GM21528 (cell line): ENCODE measurements at regions not wholly inside any gene's neighbourhood (a gene's known extent, or its start where the extent isn't known, plus 50 kb on each side); places are given as distances from the start of the nearest gene placed in this dataset.
"Not testable (repeated sequence)": the region's sequence is repeated elsewhere in the genome, so short reads cannot be mapped to it uniquely, and the experiment has no call there.

Source experiments
- ATAC-seq: cut with Tn5 transposase; IDR thresholded peaks from one replicate; pipeline ENCODE4 v1.9.1; 2021; ENCODE audit warnings: mild to moderate bottlenecking, moderate library complexity; ENCODE audit not compliant: unreplicated experiment, low FRiP score

DNA sequence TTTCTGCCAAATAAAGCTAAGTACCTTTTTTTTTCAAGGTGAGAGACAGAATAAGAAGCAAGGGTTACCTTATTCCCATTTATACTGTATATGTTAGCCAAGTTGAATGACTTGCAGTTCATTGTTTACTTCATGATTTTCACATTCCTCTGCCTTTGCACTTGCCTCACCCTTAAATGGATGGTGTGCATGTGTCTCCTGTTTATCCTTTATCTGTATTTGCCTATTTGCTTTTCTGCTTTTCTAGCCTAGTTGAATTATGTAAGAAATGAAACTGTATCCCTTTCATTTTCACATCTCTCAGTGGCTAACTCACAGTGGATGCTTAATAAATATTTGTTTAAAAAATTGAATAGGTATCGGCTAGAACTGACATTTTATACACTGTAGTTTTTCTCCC lies 200.8 kb upstream of the ST8SIA4 start:
- no peak for ATAC-seq

- no peak for ATAC-seq
Observed at GRCh38 chr5:101102506-101102905, 199.4 kb upstream of the ST8SIA4 start.

- no peak for ATAC-seq
Observed at GRCh38 chr5:101091902-101092301, 188.8 kb upstream of the ST8SIA4 start.

GRCh38 chr5:101084353-101084752 lies 181.3 kb upstream of the ST8SIA4 start:
- no peak for ATAC-seq

DNA sequence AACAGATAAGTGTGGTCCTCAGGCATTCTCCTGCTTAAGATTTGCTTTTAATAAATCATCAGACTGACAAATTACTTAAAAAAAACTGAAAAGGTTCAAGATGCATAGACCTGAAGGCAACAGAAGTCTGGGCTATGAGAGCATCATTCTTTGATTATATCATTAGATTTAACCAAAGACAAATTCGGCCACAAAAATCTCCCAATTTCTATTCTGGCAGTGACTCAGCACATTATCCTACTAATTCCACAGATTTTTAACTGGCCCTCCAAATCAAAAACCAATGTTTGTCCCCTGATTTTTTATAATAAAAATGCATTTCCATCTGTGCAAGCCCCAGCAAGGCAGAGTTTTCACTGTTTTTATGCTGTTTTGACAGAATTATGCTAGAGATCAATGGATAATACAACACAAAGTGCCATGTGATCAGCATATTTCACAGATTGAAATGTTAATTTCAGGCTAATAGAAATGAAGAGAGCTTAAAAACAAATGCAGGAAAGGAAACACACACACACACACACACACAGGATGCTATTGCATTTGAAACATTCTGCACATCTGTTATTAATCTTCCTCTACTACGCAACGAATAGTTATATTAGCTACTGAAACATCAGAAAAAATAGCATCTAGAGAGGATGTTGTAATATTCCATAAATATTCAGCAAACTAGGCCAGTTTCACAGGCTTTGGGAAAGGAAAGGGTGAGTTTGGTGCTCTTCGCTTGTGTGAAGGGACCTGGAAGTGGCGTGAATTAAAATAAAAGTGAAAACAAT lies 177.6 kb upstream of the ST8SIA4 start:
- no peak for ATAC-seq

GRCh38 chr5:101068298-101068697 lies 165.2 kb upstream of the ST8SIA4 start:
- ATAC-seq = no peak

- ATAC-seq = no peak
Observed at GRCh38 chr5:101067429-101067828, 164.3 kb upstream of the ST8SIA4 start.

DNA sequence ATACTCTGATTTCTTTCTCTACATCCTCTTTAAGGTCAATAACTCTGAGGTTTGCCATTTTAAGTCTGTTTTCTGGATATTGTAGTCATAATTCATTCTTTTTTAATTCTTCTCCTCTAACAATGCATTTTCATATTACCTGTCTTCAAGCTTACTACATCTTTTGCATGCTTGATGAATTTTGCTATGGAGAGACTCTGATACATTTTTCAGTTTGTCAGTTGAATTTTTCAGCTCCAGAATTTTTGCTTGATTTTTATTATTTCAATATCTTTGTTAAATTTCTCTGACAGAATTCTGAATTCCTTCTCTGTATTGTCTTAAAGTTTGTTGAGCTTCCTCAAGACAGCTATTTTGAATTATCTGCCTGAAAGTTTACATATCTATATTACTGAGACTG lies 159.8 kb upstream of the ST8SIA4 start:
- ATAC-seq = no peak

DNA sequence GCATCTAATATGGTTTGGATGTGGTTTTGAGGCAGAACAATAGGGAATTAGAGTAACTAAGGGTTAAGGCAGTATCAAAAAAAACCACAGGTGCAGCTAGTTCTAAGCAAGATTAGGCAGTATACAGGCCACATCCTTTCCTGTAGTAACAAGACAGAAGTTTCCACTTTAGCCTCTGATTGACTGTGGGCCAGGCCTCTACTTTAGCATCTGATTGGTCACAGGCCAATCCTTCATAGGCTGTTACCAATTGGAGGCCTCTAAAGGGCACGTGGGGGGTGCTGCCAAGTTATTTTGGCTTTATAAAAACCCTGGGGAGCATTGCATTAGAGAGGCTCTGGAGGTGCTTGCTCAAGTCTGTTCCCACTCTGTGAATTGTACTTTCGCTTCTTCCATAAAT lies 144.1 kb upstream of the ST8SIA4 start:
- ATAC-seq = peak; percentile 63

GRCh38 chr5:101045689-101046088 lies 142.6 kb upstream of the ST8SIA4 start:
- ATAC-seq = no peak

DNA sequence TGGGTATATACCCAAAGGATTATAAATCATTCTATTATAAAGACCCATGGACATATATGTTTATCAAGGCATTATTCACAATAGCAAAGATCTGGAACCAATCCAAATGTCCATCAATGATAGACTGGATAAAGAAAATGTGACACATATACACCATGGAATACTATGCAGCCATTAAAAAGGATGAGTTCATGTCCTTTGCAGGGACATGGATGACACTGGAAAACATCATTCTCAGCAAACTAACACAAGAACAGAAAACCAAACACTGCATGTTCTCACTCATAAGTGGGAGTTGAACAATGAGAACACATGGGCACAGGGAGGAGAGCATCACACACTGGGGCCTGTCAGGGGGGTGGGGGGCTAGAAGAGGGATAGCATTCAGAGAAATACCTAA lies 136.9 kb upstream of the ST8SIA4 start:
- not testable (repeated sequence) for ATAC-seq

DNA sequence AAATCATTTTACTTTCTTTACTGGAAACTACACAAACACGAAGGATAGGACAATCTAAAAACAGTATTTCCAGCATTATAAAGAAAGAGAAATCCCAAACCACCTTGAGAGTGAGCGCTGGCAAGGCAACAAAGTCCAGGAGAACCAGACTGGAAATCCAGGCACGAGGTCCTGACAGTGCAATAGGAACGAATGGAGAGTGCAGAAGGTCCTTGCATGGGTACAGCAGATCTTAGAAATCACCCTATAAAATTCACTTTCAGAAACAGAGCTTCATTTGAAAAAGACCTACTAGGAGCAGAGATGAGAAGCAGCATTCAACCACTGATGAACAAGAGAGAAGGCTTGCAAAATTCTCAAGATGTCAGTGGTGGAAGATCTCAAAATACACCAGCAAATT lies 133.7 kb upstream of the ST8SIA4 start:
- ATAC-seq = no peak

DNA sequence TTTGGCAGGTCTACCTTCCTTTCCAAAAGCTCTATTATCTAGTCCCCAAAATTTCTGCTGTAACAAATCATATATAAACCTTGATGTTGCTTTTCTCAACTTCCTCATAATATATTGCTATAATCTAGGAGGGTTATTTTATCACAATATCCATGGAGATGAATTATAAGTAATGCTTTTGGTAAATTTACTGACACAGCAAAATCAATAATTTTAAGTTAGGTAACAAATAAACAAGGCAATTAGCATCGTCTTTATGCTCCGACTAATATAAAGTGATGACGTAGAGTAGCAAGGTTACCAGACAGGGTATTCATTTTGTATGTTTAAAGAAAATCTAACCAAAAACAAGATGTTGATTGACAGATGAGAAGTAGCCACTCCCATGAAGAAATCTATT lies 132.3 kb upstream of the ST8SIA4 start:
- ATAC-seq = no peak

DNA sequence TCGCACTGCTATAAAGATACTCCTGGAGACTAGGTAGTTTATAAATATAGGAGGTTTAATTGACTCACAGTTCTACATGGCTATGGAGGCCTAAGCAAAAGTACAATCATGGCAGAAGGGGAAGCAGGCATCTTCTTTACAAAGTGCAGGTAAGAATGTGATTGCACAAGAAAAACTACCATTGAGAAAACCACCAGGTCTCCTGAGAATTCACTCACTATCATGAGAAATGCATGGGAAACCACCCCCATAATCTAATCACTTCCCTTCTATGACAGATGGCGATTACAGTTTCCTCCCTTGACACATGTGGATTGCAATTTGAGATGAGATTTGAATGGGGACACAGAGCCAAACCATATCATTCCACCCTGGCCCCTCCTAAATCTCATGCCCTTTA lies 121.2 kb upstream of the ST8SIA4 start:
- ATAC-seq = no peak

DNA sequence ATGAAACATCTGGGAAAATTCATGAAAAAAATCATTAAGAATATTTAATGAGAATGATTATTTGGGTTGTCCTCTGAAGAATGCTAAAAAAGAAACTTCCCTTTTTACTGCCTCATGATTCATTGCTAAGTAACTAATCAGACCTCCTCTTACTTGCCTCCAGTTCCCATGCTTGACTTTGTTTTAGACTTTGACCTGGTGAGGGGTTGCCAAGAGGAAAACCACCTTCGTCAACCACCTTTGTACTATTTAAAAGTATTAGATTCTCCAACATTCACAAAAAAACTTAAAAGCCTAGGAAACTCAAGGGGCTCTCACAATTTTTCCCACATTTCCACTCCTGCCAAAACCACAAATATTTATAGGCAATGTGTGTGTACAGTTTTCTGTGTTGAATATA lies 115.2 kb upstream of the ST8SIA4 start:
- no peak for ATAC-seq

DNA sequence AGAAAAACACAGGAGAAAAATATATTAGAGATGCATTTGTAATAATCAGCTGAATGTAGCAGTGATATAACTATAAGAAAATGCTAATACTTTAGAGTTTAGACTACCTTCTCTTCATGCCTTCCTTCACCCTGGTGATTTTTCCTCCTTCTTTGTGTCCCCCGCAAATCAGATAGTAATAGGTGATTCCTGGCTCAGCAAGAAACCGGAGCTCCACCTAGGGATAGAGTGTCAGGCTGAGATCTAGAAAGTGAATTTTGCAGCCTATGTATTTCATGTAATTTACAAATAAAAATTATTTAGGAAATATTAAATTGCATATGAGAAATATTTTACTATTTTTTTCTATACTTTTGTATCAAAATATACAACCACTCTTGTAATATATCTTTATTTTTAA lies 109.8 kb upstream of the ST8SIA4 start:
- ATAC-seq = no peak

- ATAC-seq = peak; percentile 88
Observed at GRCh38 chr5:101009758-101010519, 106.9 kb upstream of the ST8SIA4 start.

DNA sequence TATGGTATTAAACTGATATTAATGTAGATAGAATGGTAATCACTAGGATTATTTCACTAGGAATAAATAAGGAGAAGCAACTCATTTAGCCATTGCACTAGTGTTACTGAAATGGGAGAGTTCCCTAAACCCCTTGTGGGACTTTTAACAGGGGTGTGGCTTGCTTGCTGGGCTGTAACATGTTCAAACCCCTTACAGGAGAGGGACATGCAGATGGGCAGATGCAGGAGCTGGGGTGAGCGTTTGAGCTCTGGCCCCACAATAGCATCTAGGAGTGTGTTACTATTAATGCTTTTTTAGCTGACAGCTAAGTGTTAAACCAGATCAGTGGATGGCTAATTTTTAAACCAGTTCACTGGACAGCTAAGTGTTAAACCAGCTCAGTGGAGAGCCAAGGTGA lies 89.3 kb upstream of the ST8SIA4 start:
- no peak for ATAC-seq

- not testable (repeated sequence) for ATAC-seq
Observed at GRCh38 chr5:100983601-100984000, 80.5 kb upstream of the ST8SIA4 start.

DNA sequence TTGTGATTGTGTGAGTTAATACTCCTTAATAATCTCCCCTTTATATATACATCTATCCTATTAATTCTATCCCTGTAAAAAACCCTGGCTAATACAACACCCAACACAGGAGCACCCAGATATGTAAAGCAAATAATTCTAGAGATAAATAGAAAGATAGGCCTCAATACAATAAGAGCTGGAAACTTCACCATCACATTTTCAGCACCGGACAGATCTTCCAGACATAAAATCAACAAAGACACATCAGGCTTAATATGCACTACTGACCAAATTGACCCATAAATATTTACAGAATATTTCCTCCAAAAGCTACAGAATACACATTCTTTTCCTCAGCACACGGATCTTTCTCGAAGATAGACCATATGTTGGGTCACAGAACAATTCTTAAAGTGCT lies 71.0 kb upstream of the ST8SIA4 start:
- ATAC-seq = no peak

- ATAC-seq = no peak
Observed at GRCh38 chr5:100970646-100971255, 67.7 kb upstream of the ST8SIA4 start.

DNA sequence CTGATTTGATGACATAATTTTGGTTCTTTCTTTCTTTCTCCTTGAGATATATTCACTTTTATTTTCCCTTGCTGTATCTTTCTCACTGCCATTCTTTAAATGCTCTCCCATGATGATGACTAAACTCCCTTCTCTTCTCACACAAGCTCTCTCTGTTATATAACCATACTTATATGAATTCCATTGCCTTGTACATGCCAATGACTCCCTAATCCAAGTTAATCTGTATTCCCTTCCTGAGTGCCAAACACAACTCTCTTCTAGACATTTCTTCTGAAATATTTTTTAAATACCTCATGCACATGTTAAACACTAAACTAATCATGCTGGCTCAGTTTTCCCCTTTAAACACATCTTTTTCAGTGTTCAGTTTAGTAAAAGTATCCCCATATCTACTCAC lies 62.2 kb upstream of the ST8SIA4 start:
- no peak for ATAC-seq
